SK-N-DZ (cell line): ENCODE measurements at regions not wholly inside any gene's neighbourhood (a gene's known extent, or its start where the extent isn't known, plus 50 kb on each side); places are given as distances from the start of the nearest gene placed in this dataset.

Source experiments
- DNase-seq: peaks from one replicate; pipeline ENCODE4 v3.0.0-alpha.2; 2015; ENCODE audit warnings: low spot score

DNA sequence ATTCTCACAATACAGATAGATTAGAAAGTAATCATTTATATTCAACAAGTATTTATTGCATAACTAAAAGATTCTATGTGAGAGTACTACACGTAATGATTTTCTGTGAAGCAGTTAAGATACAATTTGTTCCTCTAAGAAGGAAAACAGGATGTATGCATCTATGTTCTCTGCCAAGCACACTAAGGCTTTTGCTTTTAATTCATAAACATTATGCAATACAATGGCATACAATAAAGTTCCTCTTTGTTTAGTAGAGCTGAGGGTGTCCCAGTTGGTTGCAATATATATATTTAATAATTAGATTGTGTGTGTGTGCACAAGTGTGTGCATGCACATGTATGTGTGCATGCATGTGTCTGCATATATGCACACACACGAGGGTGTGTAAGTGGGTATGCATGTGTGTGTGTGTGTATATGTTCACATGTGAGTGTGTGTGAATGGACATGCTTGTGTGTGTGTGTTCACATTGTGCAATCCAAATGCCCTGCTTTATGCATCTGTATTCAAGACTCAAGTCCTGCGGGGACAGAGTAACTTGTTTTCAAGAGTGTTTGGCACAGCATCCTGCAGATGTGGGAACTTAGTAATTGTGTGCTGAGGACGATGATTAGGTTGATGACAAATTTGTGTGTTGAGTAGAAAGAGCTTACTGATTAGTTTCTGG lies 481.5 kb upstream of the KLF6 start:
- no peak for DNase-seq

DNA sequence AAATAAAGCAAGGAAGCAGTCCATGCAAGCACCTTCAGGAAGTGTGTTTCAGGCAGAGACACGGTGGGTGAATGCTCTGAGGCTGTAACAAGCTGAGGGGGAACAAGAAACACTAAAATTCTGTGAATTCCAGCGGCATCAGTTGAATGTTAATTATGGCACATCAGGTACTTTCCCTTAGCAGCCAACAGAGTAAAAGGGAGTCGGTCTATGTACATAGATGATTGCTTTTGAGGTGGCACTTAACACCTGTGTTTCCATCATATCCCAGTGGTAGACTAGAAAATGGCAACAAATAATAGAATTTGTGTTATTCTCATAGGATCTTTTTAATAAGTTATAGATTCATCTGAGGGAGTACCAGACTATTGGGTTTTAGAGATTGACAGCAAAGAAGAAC lies 481.0 kb upstream of the KLF6 start:
- DNase-seq, result no peak

GRCh38 chr10:4264209-4264865 lies 479.3 kb upstream of the KLF6 start:
- no peak for DNase-seq

GRCh38 chr10:4263601-4263921 lies 478.6 kb upstream of the KLF6 start:
- DNase-seq, result no peak

DNA sequence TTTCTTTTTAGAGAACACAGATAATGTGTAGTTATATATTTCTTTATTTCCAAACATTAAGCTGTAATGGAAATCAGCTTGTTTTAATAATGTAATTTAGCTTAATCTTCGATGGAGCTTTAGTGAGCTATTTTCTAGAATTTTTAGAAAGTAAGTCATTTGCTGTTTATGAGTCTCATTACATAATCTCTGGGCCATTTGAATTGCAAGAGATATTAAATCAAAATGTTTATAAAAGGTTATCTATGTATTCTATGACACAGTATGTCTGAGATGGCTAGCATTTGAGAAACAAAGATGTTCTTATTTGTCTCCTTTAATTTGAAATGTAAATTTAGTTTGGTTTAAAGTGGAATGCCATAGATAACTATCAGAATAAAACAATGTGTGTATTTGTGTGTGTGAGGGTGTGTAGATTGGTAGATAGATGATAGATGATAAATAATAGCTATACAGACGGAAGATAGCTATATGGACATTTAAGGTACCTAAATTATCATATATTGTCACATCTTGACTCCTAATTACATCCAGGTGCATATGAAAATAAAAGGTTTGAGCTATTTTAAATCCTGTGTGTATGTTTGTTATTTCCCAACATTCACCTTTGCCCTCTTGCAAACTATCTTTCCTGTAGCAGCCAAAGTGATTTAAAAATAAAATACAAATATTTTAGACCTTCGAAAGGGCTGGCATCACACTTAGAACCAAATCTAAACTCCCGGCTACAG lies 478.0 kb upstream of the KLF6 start:
- DNase-seq, result no peak

DNA sequence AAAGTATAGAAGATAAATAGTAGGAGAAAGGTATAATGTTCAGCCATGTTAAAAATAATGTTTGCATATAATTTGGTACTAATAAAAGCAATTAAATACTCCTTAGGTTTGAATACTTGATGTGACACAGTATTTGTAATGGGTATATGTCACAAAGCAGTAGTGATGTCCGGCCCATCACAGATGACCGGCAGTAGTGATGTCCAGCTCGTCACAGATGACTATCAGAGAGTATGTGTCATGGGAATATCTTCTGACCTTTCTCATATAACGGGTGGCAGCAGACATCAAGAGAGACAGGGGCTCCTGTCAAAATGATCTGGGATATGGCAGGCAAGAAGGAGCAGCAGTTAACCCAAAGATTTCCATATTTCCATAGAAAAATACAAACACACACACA lies 477.4 kb upstream of the KLF6 start:
- no peak for DNase-seq

- no peak for DNase-seq
Observed at GRCh38 chr10:4260483-4261124, 475.6 kb upstream of the KLF6 start.

DNA sequence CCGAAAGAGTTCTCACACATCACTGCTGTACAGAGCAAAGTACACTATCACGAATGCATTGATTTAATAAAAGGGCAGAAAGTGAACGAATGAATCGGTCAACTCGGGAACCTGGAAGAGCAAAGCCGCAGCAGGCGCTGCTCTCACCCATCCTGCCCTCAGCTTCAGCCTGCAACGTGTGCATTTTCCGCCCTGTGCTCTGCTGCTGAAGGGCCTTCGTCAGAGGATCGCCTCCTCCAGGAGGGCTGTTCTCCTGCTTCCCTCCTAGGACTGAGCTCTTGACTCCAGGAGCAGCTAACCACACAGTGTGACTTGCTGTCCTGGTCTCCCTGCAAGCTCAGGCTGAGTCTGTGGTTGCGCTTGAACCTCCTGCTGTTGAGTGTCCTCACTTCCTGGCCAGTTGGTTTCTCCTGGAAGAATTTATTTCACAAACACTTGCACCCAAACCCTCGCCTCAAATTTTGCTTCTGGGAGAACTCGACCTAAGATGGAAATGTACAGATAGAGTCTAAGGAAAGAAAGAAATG lies 473.0 kb upstream of the KLF6 start:
- no peak for DNase-seq

- no peak for DNase-seq
Observed at GRCh38 chr10:4256971-4257370, 472.0 kb upstream of the KLF6 start.

GRCh38 chr10:4255751-4256150 lies 470.7 kb upstream of the KLF6 start:
- DNase-seq, result no peak

DNA sequence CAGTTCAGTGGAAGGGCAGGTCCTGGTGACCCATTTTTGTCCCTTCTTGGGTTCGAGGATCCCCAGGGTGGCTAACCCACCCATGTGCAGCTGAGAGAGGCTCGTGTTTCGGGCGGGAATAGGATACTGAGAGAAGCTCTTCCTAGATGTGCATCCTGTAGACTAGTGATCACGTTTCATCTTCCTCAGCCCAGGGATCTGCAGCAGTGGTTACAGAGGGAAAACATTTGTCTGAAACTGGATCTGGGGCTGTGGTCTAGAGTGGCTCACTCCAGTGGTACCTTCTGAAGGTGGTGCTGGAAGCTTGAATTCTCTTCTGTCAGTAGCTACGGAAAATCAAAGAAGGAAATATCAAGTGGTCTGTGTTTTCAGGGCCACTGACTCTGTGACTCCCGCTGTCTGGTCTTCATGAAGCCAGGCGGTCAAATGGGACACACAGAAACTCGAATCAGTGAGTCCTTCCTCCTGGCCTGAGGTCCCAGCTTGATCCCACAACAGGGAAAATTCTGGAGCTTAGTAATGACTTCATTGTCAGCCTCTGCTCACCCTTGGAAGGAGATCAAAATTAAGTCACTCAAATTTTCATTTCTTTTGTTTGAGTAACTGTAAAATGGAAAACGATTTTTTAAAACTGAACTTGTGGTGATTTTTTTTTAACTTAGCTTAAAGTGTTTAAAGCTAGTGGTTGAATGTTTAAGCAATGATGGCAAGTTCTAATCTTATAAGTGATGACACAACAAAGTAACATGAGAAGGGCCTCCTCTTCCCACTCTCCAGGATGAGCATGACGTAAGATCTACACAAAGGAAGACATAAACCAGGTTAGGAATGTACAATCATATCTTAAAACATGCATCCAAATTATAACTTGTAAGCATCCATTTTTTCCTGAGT lies 469.3 kb upstream of the KLF6 start:
- DNase-seq, result no peak

- DNase-seq, result no peak
Observed at GRCh38 chr10:4252701-4253100, 467.7 kb upstream of the KLF6 start.

DNA sequence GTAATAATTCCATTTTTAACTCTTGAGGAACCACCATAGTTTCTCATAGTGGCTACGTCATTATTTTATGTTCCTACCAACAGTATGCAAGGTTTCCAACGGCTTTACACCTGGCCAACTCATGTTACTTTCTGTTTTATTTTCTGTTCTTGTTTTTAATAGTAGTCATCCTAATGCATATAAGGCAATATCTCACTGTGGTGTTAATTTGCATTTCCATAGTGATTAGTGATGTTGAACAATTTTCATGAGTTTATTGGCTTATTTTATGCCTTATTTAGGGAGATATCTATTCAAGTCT lies 465.5 kb upstream of the KLF6 start:
- DNase-seq, result no peak

DNA sequence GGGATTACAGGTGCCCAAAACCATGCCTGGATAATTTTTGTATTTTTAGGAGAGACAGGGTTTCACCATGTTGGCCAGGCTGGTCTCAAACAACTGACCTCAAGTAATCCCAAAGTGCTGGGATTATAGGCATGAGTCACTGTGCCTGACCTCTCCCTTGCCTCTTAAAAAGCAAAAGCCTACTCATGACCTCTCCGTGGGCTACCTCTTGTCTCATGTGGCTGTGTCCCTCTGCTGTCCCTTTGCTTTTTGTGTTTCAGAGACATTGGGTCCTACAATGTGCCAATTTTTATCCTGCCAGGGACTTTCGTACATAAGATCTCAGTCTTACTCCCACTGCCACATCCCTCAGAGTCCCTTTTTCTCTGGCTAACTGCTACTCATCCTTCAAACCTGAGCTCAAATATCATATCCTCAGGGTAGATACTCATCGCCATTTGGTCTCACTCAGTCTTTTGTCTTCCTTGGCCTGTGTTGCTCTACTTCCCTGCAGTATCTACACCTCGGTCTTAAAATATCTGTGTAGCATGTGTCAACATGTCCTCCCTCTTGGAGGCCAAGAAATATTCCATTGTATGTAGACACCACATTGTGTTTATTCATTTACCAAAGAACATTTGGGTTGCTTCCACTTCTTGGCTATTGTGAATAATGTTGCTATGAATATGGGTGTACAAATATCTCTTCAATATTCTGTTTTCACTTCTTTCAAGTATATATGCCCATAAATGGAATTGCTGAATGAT lies 465.0 kb upstream of the KLF6 start:
- no peak for DNase-seq

DNA sequence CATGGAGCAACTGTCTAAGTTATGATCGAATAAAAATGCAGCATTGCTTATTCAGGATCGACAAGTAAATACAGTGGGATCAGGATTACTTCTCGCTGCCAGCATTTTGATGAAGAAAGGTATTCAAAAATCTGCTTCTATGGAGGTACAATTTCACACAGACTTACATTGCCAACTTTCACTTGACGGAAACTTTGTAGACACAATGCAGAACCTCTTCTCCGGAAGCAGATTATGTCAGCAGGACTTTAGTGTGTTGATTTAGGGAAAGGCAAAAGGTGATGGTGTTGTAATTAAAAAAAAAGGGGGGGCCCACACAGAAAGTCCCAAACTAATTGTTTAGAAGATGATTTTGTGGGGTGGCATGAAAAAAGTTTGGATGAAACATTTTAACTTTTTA lies 462.4 kb upstream of the KLF6 start:
- DNase-seq, result no peak

GRCh38 chr10:4246881-4247358 lies 461.9 kb upstream of the KLF6 start:
- no peak for DNase-seq

- DNase-seq, result no peak
Observed at GRCh38 chr10:4243651-4244050, 458.6 kb upstream of the KLF6 start.

DNA sequence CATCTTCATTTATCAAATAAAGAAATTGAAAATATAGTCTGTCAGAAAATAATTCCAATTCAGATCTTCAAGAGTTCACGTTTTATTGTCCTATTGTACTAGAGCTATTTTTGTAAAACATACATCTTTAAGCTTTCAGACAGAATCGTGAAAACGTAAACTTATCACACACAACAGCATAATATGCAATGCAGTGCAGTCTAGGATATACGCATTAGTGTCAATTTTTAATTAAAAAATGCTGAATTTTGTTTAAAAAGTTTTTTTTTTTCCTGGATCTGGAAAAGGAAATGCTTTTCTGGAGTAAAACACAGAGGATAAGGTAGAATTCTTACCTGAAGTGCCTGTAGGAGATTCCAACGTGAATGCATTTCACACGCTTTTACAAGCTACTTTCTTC lies 458.2 kb upstream of the KLF6 start:
- DNase-seq, result no peak

- no peak for DNase-seq
Observed at GRCh38 chr10:4242561-4243035, 457.6 kb upstream of the KLF6 start.

GRCh38 chr10:4241724-4242345 lies 456.8 kb upstream of the KLF6 start:
- DNase-seq, result no peak
